HG02759 (cell line): ENCODE measurements at regions not wholly inside any gene's neighbourhood (a gene's known extent, or its start where the extent isn't known, plus 50 kb on each side); places are given as distances from the start of the nearest gene placed in this dataset.

ENCODE experiments used
- ATAC-seq: cut with Tn5 transposase; IDR thresholded peaks from one replicate; pipeline ENCODE4 v1.9.1; 2021; ENCODE audit warnings: mild to moderate bottlenecking, moderate library complexity; ENCODE audit not compliant: unreplicated experiment

DNA sequence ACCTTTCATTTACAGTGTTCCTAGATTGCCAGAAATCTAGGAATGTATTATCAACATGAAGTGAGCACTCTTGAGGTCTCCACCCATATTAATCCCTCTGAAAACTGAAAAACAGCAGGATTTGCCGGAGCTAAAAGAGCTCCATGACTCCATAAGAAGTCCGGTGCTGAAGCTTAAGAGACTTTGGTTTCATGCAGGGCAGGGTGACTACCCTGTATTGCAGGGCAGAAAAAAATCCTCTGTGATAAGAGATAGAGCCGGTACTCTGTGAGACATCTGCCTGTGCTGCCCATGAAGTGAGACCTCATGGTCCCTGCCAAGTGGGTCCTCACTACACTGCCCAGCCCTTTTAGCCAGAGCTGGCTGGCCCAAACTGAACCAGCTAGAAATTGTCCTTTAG is 127.2 kb upstream of the NPY2R start:
- ATAC-seq: no peak

DNA sequence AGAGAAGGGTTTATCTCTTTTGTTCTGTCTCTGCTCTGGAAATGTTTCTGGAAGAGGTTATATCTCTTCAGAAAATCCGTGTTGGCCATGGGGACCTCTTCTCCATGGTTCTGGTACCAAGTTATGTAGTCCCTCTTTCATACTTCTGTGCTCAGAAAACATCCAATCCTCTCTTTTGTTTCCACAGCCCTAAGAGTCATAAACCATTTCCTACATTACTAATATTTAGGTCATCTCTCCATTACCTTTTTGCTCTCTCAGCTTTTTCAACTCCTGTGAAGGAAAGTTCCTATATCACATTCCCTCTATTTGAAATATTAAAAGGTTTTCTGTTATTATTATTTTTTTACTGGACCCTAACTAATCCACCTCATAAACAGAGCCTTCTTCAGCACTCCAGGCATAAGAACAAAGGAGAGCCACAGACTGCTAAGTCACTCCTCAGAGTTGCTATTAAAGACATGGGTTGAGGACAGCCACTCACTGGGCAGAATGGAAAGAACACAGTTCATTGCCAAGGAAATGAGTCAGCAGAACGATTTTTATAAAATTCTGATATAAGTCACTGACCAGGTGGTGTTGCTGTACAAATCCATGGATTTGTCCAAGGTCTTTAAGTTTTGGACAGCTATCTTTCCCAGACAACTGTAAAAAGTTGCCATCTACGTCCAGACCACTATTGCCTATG is 122.4 kb upstream of the NPY2R start:
- no peak for ATAC-seq

DNA sequence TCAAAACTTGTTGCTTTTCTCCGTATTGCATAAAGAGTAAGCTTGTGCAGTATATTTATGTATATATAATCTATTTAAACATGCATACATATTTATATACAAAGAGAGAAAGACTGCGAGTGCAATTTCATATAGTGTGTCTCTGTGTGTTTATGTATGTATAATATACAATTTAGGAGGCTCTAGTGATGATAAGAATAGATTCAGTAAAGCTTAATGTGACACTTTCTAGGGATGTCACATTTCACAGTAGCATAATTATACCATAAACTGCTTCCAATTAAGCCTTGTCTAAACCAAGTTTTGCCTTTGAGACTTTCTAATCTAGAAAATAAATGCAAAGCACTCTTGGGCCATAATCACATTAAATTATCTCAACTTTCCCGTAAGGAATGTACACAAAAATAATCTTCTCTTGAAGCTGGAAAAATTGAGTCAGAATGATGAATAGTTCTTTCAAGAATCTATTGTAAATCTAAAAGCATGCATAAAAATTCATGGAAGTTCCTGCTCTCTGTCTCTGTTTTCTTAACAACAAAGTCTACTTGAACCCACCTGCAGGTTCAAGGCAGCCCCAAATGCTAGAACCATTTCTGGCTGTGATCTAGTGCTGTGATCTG is 114.1 kb upstream of the NPY2R start:
- ATAC-seq: no peak

DNA sequence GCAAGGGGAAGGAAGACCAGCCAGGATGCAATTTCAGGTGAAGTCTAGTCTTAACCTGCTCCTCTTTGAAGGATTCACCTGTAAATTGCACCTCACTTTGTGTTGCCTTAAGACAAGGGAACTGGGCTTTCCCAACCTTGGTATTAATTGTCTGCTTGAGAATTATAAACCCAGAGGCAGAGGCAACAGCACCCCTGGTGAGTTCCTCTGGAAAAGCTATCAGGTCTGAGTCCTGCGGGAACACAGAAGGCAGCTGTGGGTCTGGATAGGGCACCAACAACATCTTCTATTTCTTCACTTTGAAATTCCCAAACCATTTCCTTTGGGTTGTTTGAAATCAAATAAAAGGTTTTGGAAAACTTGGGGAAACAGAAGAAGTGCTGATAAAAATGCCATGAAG is 109.2 kb upstream of the NPY2R start:
- no peak for ATAC-seq

- ATAC-seq: no peak
Observed at GRCh38 chr4:155106629-155107028, 101.8 kb upstream of the NPY2R start.

GRCh38 chr4:155107059-155107458 is 101.4 kb upstream of the NPY2R start:
- no peak for ATAC-seq

DNA sequence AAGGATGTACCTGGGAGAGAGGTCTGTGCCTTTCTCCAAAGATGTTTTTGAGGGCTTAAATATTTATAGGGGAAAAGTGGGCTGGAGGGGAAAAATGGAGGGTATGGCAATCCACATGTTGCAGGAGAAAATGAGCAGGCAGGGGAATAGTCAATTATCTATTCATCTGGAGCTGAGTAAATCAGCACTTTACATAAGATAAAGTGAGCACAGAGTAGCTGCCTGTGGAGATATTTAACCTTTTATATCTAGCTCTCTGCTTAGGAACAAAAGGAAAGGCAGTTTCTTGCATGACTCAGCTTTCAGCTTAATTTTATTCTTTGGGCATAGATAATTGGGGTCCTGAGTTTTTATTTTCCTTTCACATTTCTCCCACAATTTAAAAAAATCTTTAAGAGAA is 93.6 kb upstream of the NPY2R start:
- no peak for ATAC-seq

DNA sequence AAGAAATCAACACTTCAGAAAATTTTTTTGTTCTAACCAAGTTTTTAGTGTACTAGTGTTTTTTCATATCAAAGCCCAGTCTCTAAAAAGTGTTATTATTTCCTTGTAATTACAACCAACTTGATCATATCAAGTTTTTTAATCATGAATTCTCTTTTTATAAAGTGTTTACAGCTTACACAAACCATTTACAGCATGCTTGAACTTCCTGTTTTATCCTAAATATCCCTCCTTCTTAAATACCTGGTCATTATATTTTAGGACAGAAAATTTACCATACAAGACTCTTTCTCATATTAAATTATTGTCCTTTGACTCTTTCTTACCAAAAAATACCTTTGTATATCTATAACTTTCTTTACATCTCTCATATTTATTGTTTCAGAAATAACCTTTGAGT is 89.4 kb upstream of the NPY2R start:
- ATAC-seq: no peak

- no peak for ATAC-seq
Observed at GRCh38 chr4:155120536-155120935, 87.9 kb upstream of the NPY2R start.

DNA sequence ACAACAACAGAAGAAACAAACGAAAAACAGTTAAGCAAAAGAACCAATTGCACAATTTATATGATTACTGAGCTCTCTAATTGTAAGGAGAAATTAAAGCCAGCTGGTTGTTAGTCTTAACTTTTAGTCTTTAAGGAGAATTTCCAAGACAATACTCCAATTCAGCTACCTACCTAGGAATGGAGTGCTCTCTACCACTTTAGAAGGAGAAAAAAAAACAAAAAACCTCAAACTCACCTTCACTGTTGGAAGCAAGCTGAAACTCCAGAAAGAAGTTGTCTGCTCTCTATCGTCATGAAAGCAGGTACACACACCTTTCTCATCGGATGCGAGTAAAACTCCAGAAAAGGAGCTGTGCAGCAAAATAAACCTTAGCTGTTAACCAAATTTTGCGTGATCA is 86.1 kb upstream of the NPY2R start:
- no peak for ATAC-seq

DNA sequence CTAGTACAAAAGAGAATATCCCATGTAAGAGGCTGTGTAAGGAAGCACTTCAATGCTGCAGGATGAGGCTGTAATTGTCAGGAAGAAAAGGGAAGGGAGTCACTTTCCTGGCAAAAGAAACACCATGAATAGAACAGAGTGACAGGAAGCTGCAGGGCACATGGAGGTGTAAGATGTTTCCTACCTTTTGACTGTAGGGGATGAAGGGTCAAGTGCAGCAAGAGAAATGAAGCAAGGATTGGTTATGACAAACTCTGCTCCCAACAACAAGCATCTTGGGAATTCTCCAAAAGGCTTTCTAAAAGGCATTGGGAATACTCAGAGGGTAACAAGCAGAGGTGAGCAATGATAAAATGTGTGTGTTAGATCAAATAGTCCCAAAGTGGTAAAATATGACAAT is 74.3 kb upstream of the NPY2R start:
- no peak for ATAC-seq

DNA sequence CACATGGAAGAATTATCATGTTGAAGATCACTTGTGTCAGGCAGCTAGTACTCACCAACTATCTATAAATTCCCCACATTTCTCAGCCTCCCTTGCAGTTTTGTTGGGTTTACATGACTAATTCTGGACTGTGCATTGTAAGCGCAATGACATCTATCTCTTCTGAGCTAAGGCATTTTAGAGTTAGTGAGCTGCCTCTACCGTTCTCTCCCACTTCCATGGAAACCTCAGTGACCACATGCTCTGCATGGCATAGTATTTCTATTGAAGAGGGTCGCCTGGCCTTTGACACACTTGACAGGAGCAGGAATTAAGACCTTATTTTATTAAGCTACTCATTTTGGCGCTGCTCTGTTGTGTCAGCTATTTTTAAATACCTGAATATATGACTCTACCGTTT is 67.5 kb upstream of the NPY2R start:
- no peak for ATAC-seq

GRCh38 chr4:155143512-155143911 is 64.9 kb upstream of the NPY2R start:
- peak; percentile 67 for ATAC-seq
